ENCODE measurements at regions not wholly inside any gene's neighbourhood (a gene's known extent, or its start where the extent isn't known, plus 50 kb on each side); places are given as distances from the start of the nearest gene placed in this dataset.

GRCh38 chr9:73890685-73891277, 606.4 kb upstream of the RORB start:
- Mint-ChIP-seq H3K4me1 (no peaks in the 10 kb centered on the region), H3K9me3 (peaks cover 9% of the 10 kb centered on the region; the same call in 1 of the 3 replicates), H3K27ac (no peak overlapping the region), H3K27me3 (ENCODE audit: insufficient read depth, low read depth, poor library complexity) (no peaks in the 10 kb centered on the region), H3K36me3 (ENCODE audit: low read depth) (peaks cover 16% of the 10 kb centered on the region; the same call in 2 of the 3 replicates), H3K4me3 (no peak overlapping the region)
- DNase-seq (ENCODE audit: low spot score) = no peak
- no peaks in the 10 kb centered on the region; the same call in 1 of the 2 replicates for H3K9me2 ChIP-seq (ENCODE audit: insufficient read depth)
- no peak overlapping the region for H2AFZ ChIP-seq
- no peak overlapping the region for H3K4me3 ChIP-seq
- H3K4me2 ChIP-seq = no peak overlapping the region
- no peak overlapping the region for H3K27ac ChIP-seq (ENCODE audit: low read depth)
- H3K4me1 ChIP-seq (ENCODE audit: insufficient read depth) = no peaks in the 10 kb centered on the region
- TF ChIP-seq ZNF114 (CRISPR knock-in tag; IDR thresholded peaks at IDR 0.05) (no peak), STAT1 (IDR thresholded peaks at IDR 0.05; ENCODE audit: unreplicated experiment) (no peak), EZH2 (IDR thresholded peaks at IDR 0.05; ENCODE audit: low read depth, unreplicated experiment) (no peak), JUNB (IDR thresholded peaks at IDR 0.05; ENCODE audit: unreplicated experiment) (no peak), EZH2phosphoT487 (IDR thresholded peaks at IDR 0.05; ENCODE audit: unreplicated experiment) (no peak), NANOG (IDR thresholded peaks at IDR 0.05; ENCODE audit: borderline replicate concordance) (no peak), ZNF331 (CRISPR knock-in tag; IDR thresholded peaks at IDR 0.05; ENCODE audit: low read depth) (no peak), ETS1 (IDR thresholded peaks at IDR 0.05) (no peak), ZNF462 (CRISPR knock-in tag; IDR thresholded peaks at IDR 0.05) (no peak), POLR2AphosphoS5 (IDR thresholded peaks at IDR 0.05; ENCODE audit: low read depth) (no peak), REST (IDR thresholded peaks at IDR 0.05; ENCODE audit: unreplicated experiment) (no peak), CTCF (conservative IDR thresholded peaks at IDR 0.05; ENCODE audit: low read depth in 2 of 2) (no peak), CREB1 (CRISPR knock-in tag; IDR thresholded peaks at IDR 0.05; ENCODE audit: low read depth) (no peak)
- no peaks in the 10 kb centered on the region for H3K79me2 ChIP-seq (replicated peaks; ENCODE audit: insufficient read depth)
- H3K36me3 ChIP-seq (ENCODE audit: insufficient read depth) = no peaks in the 10 kb centered on the region
- H3F3A ChIP-seq (replicated peaks; ENCODE audit: low read depth) = no peaks in the 10 kb centered on the region
- no peaks in the 10 kb centered on the region for H4K20me1 ChIP-seq (replicated peaks; ENCODE audit: insufficient read depth)
- no peaks in the 10 kb centered on the region for H3K27me3 ChIP-seq (ENCODE audit: insufficient read depth)
- no peak for ATAC-seq
